Muscle of leg (tissue), 3 donors: ENCODE measurements at regions not wholly inside any gene's neighbourhood (a gene's known extent, or its start where the extent isn't known, plus 50 kb on each side); places are given as distances from the start of the nearest gene placed in this dataset.
"Not testable (repeated sequence)": the region's sequence is repeated elsewhere in the genome, so short reads cannot be mapped to it uniquely, and the experiment has no call there.

Experiments used
- DNase-seq: peaks from one replicate; pipeline ENCODE4 v3.0.0; 2013
- H3K27ac ChIP-seq: one replicate; pipeline ENCODE4 v1.5.1; 2013; ENCODE audit warnings: mild to moderate bottlenecking, low read length, control low read depth
- H3K27me3 ChIP-seq: one replicate; pipeline ENCODE4 v1.6.1; 2013; ENCODE audit warnings: low read length; ENCODE audit not compliant: control insufficient read depth, insufficient read depth
- H3K36me3 ChIP-seq: one replicate; pipeline ENCODE4 v1.6.1; 2013; ENCODE audit warnings: low read length; ENCODE audit not compliant: control insufficient read depth, insufficient read depth
- H3K4me1 ChIP-seq: one replicate; pipeline ENCODE4 v1.6.1; 2013; ENCODE audit warnings: low read length; ENCODE audit not compliant: control insufficient read depth, insufficient read depth
- H3K4me3 ChIP-seq: one replicate; pipeline ENCODE4 v1.5.1; 2013; ENCODE audit warnings: low read length, control low read depth
- H3K9me3 ChIP-seq: replicated peaks from 2 replicates; pipeline ENCODE4 v1.6.1; 2013; ENCODE audit warnings: low read depth, low read length; ENCODE audit not compliant: control insufficient read depth
- WGBS: methylation state at CpG from one replicate; pipeline ENCODE4 v1.1.5; 2013; ENCODE audit warnings: missing lambda C conversion rate; ENCODE audit not compliant: insufficient coverage; 5-methylcytosine and 5-hydroxymethylcytosine counted together

GRCh38 chr10:31204090-31204489 lies 114.9 kb upstream of the ZEB1 start:
- peak overlapping the region; percentile 45 for H3K27ac ChIP-seq
- 95% methylated on average over 2 of the region's 4 CpGs for WGBS
- peak; percentile 79 for DNase-seq
- H3K4me1 ChIP-seq: peaks cover 8% of the 10 kb centered on the region
- H3K36me3 ChIP-seq: no peaks in the 10 kb centered on the region
- no peak overlapping the region for H3K4me3 ChIP-seq
- H3K27me3 ChIP-seq: no peaks in the 10 kb centered on the region
- peaks cover 2% of the 10 kb centered on the region for H3K9me3 ChIP-seq

- Histone ChIP-seq H3K27me3 (no peaks in the 10 kb centered on the region), H3K4me1 (peaks cover 24% of the 10 kb centered on the region), H3K27ac (no peak overlapping the region), H3K36me3 (no peaks in the 10 kb centered on the region), H3K9me3 (peaks cover 2% of the 10 kb centered on the region), H3K4me3 (no peak overlapping the region)
- no peak for DNase-seq
- no CpG with 5 or more reads among the region's 4 CpGs for WGBS
Observed at GRCh38 chr10:31207636-31208035, 111.4 kb upstream of the ZEB1 start.

- no peaks in the 10 kb centered on the region for H3K36me3 ChIP-seq
- DNase-seq: peak; percentile 37
- no peak overlapping the region for H3K27ac ChIP-seq
- H3K27me3 ChIP-seq: no peaks in the 10 kb centered on the region
- peaks cover 21% of the 10 kb centered on the region for H3K4me1 ChIP-seq
- no peak overlapping the region for H3K4me3 ChIP-seq
- peaks cover 2% of the 10 kb centered on the region for H3K9me3 ChIP-seq
- no CpG with 5 or more reads among the region's 7 CpGs for WGBS
Observed at GRCh38 chr10:31209478-31209877, 109.5 kb upstream of the ZEB1 start.

- WGBS: 93% methylated on average over 4 of the region's 7 CpGs
- Histone ChIP-seq H3K4me3 (no peak overlapping the region), H3K36me3 (no peaks in the 10 kb centered on the region), H3K9me3 (no peaks in the 10 kb centered on the region), H3K4me1 (peaks cover 19% of the 10 kb centered on the region), H3K27me3 (no peaks in the 10 kb centered on the region), H3K27ac (no peak overlapping the region)
- no peak for DNase-seq
Observed at GRCh38 chr10:31210190-31210589, 108.8 kb upstream of the ZEB1 start.

- H3K4me3 ChIP-seq: no peak overlapping the region
- no peak for DNase-seq
- H3K27ac ChIP-seq: no peak overlapping the region
- H3K9me3 ChIP-seq: no peaks in the 10 kb centered on the region
- WGBS: 100% methylated on average over 1 of the region's 1 CpG
- peaks cover 19% of the 10 kb centered on the region for H3K4me1 ChIP-seq
- H3K36me3 ChIP-seq: no peaks in the 10 kb centered on the region
- H3K27me3 ChIP-seq: no peaks in the 10 kb centered on the region
Observed at GRCh38 chr10:31213959-31214358, 105.1 kb upstream of the ZEB1 start.

- no CpG with 5 or more reads among the region's 2 CpGs for WGBS
Observed at GRCh38 chr10:31215052-31215451, 104.0 kb upstream of the ZEB1 start.

GRCh38 chr10:31219306-31219705 lies 99.7 kb upstream of the ZEB1 start:
- Histone ChIP-seq H3K4me3 (no peak overlapping the region), H3K27ac (no peak overlapping the region), H3K27me3 (no peaks in the 10 kb centered on the region), H3K36me3 (no peaks in the 10 kb centered on the region), H3K9me3 (no peaks in the 10 kb centered on the region), H3K4me1 (peaks cover 3% of the 10 kb centered on the region)
- DNase-seq: peak; percentile 92
- WGBS: no CpG with 5 or more reads among the region's 1 CpG

More at GRCh38 chr10:31215052-31215451, 104.0 kb upstream of the ZEB1 start:
- H3K36me3 ChIP-seq: no peaks in the 10 kb centered on the region
- H3K4me1 ChIP-seq: peaks cover 8% of the 10 kb centered on the region
- DNase-seq: peak; percentile 37
- no peak overlapping the region for H3K4me3 ChIP-seq
- H3K27me3 ChIP-seq: no peaks in the 10 kb centered on the region
- H3K9me3 ChIP-seq: no peaks in the 10 kb centered on the region
- no peak overlapping the region for H3K27ac ChIP-seq

GRCh38 chr10:31228780-31229179 lies 90.2 kb upstream of the ZEB1 start:
- not testable (repeated sequence) for H3K36me3 ChIP-seq, H3K4me1 ChIP-seq, H3K27me3 ChIP-seq, H3K27ac ChIP-seq, H3K4me3 ChIP-seq, DNase-seq
- H3K9me3 ChIP-seq: peaks cover 16% of the 10 kb centered on the region
- WGBS: no CpG with 5 or more reads among the region's 4 CpGs

- Histone ChIP-seq H3K27ac (no peak overlapping the region), H3K4me1 (no peaks in the 10 kb centered on the region), H3K4me3 (no peak overlapping the region), H3K36me3 (no peaks in the 10 kb centered on the region), H3K27me3 (no peaks in the 10 kb centered on the region), H3K9me3 (no peaks in the 10 kb centered on the region)
- WGBS: 100% methylated on average over 1 of the region's 1 CpG
- DNase-seq: no peak
Observed at GRCh38 chr10:31239961-31240360, 79.1 kb upstream of the ZEB1 start.

- no CpG with 5 or more reads among the region's 1 CpG for WGBS
- Histone ChIP-seq H3K9me3 (peaks cover 3% of the 10 kb centered on the region), H3K4me1 (no peaks in the 10 kb centered on the region), H3K27ac (no peak overlapping the region), H3K27me3 (no peaks in the 10 kb centered on the region), H3K4me3 (no peak overlapping the region), H3K36me3 (no peaks in the 10 kb centered on the region)
- DNase-seq: peak; percentile 27
Observed at GRCh38 chr10:31242902-31243301, 76.1 kb upstream of the ZEB1 start.

- not testable (repeated sequence) for H3K4me1 ChIP-seq, H3K4me3 ChIP-seq, H3K27me3 ChIP-seq, DNase-seq, H3K9me3 ChIP-seq, H3K27ac ChIP-seq, H3K36me3 ChIP-seq
- no CpG with 5 or more reads among the region's 4 CpGs for WGBS
Observed at GRCh38 chr10:31251118-31251517, 67.9 kb upstream of the ZEB1 start.
